Kidney (tissue), 13 donors: ENCODE measurements at regions not wholly inside any gene's neighbourhood (a gene's known extent, or its start where the extent isn't known, plus 50 kb on each side); places are given as distances from the start of the nearest gene placed in this dataset.

Experiments used
- DNase-seq, 5 donors: peaks; one replicate each; pipeline ENCODE4 v3.0.0-alpha.2; 2013 to 2020
- FAIRE-seq: peaks from 2 replicates; lab custom pipeline; 2012; peaks lifted over from hg19 to GRCh38; lab: Jason Lieb, UNC
- H3K27ac ChIP-seq, 2 donors: one replicate each; pipeline ENCODE4 v1.7.0; 2013; ENCODE audit warnings: low read depth in 2 of 2, low read length in 2 of 2, inconsistent platforms in 1 of 2
- H3K27me3 ChIP-seq: one replicate; pipeline ENCODE4 v1.7.1; 2013; ENCODE audit warnings: low read length, inconsistent platforms; ENCODE audit not compliant: control insufficient read depth, insufficient read depth
- H3K36me3 ChIP-seq, 3 donors: one replicate each; pipeline versions ENCODE4 v1.7.0 to v1.7.1; 2013; ENCODE audit warnings: low read length in 3 of 3, control low read depth in 1 of 3, inconsistent platforms in 1 of 3; ENCODE audit not compliant: insufficient read depth in 3 of 3, control insufficient read depth in 2 of 3
- H3K4me1 ChIP-seq, 3 donors: one replicate each; pipeline versions ENCODE4 v1.7.0 to v1.7.1; 2013; ENCODE audit warnings: low read length in 3 of 3, inconsistent platforms in 1 of 3, low read depth in 1 of 3; ENCODE audit not compliant: control insufficient read depth in 2 of 3, insufficient read depth in 2 of 3
- H3K4me3 ChIP-seq, 3 donors: one replicate each; pipeline versions ENCODE4 v1.7.0 to v1.8.1; 2013; ENCODE audit warnings: low read length in 3 of 3, control low read depth in 1 of 3, inconsistent platforms in 1 of 3
- H3K9ac ChIP-seq, 3 donors: one replicate each; pipeline versions ENCODE4 v1.7.0 to v1.7.1; 2013; ENCODE audit warnings: low read length in 3 of 3, control low read depth in 1 of 3, inconsistent platforms in 1 of 3
- H3K9me3 ChIP-seq, 3 donors: one replicate each; pipeline versions ENCODE4 v1.7.0 to v1.7.1; 2013; ENCODE audit warnings: low read length in 3 of 3, control low read depth in 1 of 3, inconsistent platforms in 1 of 3; ENCODE audit not compliant: control insufficient read depth in 2 of 3, insufficient read depth in 1 of 3
- intact Hi-C: fragments of 100-400 bp; cut with DNase I; formaldehyde crosslinking; loops from one replicate; pipeline ENCODE4 v1.11.1; 2022
- TF ChIP-seq, protein P1 (sequence below): IDR thresholded peaks from 3 replicates; pipeline ENCODE4 v1.5.1; 2012; ENCODE audit warnings: mild to moderate bottlenecking, moderate library complexity, borderline replicate concordance; ENCODE audit not compliant: insufficient read depth; ENCODE audit errors: extremely low read depth
- donor health status: control.
- donor health status: control.
- donor health status: control.
- donor health status: control.
- donor health status: control.
- donor health status: DM: yes; HTN: yes; CAD: no.
- donor health status: Normal renal cell carcinoma (clear cell type).

DNA sequence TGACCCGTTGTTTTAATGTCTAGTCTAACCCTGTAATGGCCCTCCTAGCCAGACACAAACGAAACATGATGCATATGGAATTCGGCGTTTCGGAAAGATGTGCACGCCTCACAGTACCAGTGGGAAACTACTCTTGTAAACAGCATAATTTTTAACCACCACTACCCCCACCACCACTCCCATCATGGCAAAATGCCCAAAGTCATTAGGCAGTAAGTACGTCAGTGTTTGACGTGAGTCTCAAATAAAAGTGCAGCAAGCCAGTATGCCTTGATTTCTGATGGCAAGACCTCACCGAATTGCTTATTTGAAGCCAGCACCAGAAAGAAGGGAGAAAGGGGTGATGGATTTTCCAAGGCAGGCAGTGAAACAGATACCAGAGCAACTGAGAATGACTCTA lies 71.4 kb downstream of the ADRB2 start:
- intact Hi-C loops = no loop called here
- TF ChIP-seq, protein P1, sequence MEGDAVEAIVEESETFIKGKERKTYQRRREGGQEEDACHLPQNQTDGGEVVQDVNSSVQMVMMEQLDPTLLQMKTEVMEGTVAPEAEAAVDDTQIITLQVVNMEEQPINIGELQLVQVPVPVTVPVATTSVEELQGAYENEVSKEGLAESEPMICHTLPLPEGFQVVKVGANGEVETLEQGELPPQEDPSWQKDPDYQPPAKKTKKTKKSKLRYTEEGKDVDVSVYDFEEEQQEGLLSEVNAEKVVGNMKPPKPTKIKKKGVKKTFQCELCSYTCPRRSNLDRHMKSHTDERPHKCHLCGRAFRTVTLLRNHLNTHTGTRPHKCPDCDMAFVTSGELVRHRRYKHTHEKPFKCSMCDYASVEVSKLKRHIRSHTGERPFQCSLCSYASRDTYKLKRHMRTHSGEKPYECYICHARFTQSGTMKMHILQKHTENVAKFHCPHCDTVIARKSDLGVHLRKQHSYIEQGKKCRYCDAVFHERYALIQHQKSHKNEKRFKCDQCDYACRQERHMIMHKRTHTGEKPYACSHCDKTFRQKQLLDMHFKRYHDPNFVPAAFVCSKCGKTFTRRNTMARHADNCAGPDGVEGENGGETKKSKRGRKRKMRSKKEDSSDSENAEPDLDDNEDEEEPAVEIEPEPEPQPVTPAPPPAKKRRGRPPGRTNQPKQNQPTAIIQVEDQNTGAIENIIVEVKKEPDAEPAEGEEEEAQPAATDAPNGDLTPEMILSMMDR = no peak
- Histone ChIP-seq H3K9me3 (peaks cover 0 to 3% (median 0%) of the 10 kb centered on the region in 3 donors), H3K27ac (no peak overlapping the region), H3K36me3 (no peaks in the 10 kb centered on the region), H3K4me3 (no peak overlapping the region), H3K27me3 (no peaks in the 10 kb centered on the region), H3K4me1 (no peaks in the 10 kb centered on the region), H3K9ac (no peak overlapping the region)
- FAIRE-seq = no peak
- no peak for DNase-seq

DNA sequence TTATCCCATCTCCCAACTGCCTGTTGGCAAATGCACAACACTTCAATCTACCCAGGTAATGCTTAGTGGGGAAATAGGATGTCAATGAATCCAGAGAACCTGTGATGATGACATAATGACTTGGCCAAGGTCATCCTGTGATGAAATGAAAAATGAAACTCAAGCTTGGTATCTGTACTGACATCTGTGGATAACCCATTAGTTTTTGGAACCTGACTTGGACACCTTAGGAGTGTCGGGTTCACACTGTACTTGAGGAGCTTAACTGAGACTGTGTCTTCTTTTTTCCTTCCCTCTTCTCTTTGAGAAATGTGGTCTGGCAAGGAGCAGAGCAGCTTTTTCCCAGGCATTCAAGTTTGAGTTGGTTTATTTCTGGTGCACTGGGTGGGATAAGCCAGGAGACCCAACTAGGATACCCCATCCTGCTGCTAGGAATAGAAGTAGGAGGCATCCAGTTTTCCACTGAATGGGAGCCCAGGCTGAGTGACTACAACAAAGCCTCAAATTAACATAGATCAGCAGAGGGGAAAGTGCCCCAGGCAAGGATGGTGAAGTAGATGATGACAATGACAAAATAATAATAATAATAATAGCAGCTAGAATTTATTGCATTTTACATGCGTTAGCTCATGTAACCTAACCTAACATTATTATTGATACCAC lies 72.1 kb downstream of the ADRB2 start:
- Histone ChIP-seq H3K4me3 (no peak overlapping the region), H3K9me3 (peaks cover 0 to 3% (median 0%) of the 10 kb centered on the region in 3 donors), H3K36me3 (no peaks in the 10 kb centered on the region), H3K9ac (no peak overlapping the region), H3K27me3 (no peaks in the 10 kb centered on the region), H3K27ac (no peak overlapping the region), H3K4me1 (no peaks in the 10 kb centered on the region)
- DNase-seq (no peak), FAIRE-seq (no peak)
- intact Hi-C loops = no loop called here
- TF ChIP-seq, protein P1 = no peak

DNA sequence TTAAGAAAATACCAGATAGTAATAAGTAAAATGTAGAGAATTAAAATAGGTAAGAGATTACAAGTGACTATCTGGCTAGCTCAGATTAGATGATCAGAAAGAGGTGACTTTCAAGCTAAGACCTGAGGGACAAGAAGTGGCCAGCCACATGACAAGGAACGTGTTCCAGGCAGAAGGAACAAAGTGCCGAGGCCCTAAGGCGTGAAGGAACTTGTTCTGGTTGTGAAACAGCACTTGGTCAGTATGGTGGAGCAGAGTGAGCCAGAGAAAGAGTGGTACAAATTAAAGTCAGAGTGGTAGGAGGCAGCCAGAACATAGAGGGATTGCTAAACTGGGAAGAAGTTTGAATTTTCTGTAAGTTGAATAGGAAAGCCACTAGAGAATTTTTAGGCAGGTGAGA lies 73.6 kb downstream of the ADRB2 start:
- Histone ChIP-seq H3K4me3 (no peak overlapping the region), H3K27me3 (no peaks in the 10 kb centered on the region), H3K36me3 (no peaks in the 10 kb centered on the region), H3K4me1 (no peaks in the 10 kb centered on the region), H3K9me3 (no peaks in the 10 kb centered on the region), H3K9ac (no peak overlapping the region), H3K27ac (no peak overlapping the region)
- TF ChIP-seq, protein P1 = no peak
- no peak for FAIRE-seq
- no peak for DNase-seq
- intact Hi-C loops = no loop called here

DNA sequence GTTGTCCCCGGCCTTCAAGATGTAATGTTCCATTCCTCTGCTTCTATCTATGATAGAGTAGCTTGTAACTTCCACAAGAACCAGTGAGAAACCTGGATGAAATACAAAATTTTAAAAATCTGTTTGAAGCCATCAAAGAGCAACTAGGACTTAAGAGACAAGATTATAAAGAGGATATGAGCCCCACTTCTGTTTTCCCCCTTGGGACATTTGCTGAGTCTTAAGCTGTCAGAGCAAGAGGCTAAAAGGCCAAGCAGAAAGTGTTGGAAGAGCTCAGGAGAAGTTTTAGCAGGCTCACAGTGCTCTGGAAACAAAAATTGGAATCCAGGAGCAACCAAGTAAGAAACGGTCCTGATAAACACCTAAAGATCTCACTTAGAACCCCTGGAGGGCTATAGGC lies 76.1 kb downstream of the ADRB2 start:
- Histone ChIP-seq H3K36me3 (no peaks in the 10 kb centered on the region), H3K9ac (no peak overlapping the region), H3K4me1 (no peaks in the 10 kb centered on the region), H3K4me3 (no peak overlapping the region), H3K27ac (no peak overlapping the region), H3K27me3 (no peaks in the 10 kb centered on the region), H3K9me3 (no peaks in the 10 kb centered on the region)
- DNase-seq (no peak), FAIRE-seq (no peak)
- TF ChIP-seq, protein P1 = no peak
- intact Hi-C loops = no loop called here
